GM21576 (cell line): ENCODE measurements at regions not wholly inside any gene's neighbourhood (a gene's known extent, or its start where the extent isn't known, plus 50 kb on each side); places are given as distances from the start of the nearest gene placed in this dataset.

Experiments
- ATAC-seq: cut with Tn5 transposase; IDR thresholded peaks from one replicate; pipeline ENCODE4 v1.9.1; 2021; ENCODE audit warnings: mild to moderate bottlenecking, moderate library complexity; ENCODE audit not compliant: unreplicated experiment

DNA sequence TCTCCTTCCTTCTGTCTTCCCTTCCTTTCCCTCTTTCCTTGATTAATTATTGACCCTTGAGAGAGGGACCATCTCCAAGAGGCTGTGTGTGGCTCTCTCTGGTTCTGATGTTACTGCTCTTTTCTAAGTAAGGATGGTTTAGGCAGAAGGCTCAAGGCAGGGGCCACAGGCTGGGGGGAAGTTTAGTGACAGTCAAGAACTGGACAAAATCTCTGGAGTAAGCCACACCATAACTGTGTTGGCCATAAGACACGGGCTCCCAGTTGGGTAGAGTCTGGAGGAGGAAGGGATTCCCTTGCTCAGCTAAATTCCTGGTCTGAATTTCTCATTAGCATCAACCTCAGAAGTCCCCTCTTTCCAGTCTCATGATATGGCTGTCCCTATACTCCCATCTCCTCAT is 74.7 kb downstream of the BUD13 start:
- no peak for ATAC-seq

GRCh38 chr11:116697639-116698038 is 75.1 kb downstream of the BUD13 start:
- no peak for ATAC-seq

GRCh38 chr11:116697011-116697410 is 75.8 kb downstream of the BUD13 start:
- ATAC-seq: no peak

DNA sequence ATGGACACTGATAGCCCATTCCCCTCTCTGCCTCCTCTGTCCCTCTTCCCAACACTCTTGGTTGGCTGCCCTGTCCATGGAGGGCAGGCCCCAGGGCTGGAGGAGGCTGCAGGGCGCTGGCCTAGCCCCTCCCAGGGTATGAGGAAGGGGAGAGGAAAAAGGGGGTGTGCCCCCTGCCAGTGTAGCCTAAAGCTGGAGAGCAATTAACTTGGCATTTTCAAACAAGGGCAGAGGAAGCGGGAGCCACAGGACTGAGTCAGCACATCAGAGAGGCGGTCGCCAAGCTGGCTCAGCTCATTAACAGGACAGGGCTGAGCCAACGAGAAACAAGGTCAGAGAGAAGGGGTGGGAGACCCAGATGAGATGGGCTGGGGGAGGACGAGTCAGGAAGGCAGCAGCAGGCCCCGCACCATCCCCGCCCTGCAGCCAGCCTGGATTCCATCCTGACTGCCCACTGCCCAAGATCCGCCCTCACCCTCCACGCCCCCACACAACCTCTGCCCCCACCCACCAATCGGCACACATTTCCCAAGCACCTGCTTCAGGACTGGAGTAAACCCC is 76.3 kb downstream of the BUD13 start:
- ATAC-seq: no peak

DNA sequence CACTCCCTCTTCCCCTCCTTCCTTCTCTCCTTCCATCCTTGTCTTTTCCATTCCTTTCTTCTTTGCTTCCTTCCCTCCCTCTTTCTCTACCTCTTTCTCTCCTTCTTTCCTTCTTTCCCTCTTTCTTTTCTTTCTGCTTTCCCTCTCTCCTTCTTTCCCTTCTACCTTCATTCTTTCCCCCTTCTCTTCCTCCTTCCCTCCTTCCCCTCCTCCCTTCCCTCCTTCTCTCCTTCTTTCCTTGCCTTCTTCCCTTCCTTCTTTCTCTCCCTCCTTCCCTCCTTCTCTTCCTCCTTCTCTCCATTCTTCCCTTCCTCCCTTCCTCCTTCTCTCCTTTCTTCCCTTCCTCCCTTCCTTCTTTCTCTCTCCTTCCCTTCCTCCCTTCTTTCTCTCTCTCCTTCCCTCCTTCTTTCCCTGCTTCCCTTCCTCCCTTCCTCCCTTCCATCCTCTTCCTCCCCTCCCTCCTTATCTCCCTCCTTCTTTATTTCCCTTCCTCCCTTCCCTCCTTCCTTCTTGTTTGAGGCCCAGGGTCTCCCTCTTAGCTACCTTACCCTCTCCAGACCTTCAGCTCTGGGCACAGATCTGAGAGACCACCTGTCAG is 77.0 kb downstream of the BUD13 start:
- no peak for ATAC-seq

- ATAC-seq: no peak
These were observed 77.8 kb downstream of the BUD13 start for GRCh38 chr11:116694815-116695590.

GRCh38 chr11:116694349-116694725 is 78.5 kb downstream of the BUD13 start:
- ATAC-seq: no peak

- no peak for ATAC-seq
These were observed 79.0 kb downstream of the BUD13 start for GRCh38 chr11:116693593-116694348.

- ATAC-seq: no peak
These were observed 79.7 kb downstream of the BUD13 start for GRCh38 chr11:116693102-116693570.

DNA sequence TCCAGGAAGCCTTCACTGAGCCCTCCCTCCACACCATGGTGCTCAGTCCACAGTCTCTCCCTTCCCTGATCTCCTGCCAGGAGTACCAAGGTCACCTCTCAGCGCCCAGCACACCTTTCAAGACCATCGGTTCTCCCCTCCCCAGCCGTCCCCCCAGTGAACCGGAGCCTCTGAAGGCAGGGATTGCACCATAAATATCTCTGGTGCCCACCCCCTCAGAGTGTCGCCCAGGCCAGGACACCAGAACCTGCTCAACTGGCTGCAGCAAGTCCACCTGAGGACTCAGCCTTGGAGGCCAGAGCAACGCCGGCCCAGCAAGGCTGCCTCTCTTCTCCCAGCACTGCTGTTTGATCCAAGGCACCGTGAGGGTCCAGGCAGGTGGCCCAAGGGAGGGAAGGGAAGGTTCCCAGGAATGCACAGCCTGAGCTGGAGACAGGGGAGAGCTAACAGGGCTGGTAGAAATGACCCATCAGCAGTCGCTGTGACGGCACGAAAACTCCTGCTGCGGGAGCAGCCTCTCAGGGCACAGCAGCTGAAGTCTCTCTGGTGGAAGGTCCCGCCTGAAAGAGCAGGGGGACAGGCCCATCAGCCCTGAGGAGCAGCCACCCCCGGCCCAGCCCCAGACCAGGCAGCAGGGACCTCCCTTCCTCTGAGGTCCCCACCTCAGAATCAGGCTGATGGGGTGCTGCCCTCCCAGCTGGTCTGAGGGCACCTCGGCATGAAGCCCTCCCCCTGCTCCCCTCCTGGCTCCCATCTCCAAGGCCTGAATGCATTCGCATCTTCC is 80.3 kb downstream of the BUD13 start:
- ATAC-seq: no peak

GRCh38 chr11:116691771-116692177 is 81.0 kb downstream of the BUD13 start:
- no peak for ATAC-seq

GRCh38 chr11:116690611-116691010 is 82.2 kb downstream of the BUD13 start:
- no peak for ATAC-seq

DNA sequence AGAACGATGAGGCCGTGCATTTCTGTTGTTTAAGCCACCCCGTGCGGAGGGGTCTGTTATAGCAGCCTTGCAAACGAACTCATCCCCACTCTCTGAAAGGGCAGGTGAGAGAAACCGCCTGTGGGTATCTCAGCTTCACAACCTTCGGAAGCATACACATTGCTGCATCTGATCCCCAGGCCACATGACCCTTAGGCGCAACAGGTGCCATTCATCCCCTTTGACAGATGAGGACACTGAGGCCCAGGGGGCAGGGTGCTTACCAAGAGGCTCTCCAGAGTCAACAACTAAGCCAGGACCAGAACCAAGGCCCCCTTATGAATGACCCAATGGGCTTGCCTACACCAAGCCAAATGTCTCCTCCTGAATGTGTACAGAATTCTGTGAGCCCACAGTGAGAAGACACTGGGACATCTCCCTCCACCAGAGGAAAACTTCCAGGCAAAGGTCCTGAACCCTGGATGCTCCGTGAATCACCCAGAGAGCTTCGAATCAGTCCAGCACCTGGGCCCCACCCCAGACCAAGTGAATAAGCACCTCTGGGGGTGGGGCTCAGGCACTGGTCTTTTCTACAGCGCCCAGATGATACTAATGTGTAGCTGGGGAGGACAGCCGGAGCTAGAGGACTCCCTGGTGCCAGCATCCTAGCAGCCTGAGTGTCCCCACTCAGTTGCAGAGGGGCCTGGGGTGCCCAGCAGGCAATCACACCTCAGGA is 83.2 kb downstream of the BUD13 start:
- no peak for ATAC-seq

- no peak for ATAC-seq
These were observed 84.6 kb downstream of the BUD13 start for GRCh38 chr11:116688202-116688540.

GRCh38 chr11:116687458-116688201 is 85.2 kb downstream of the BUD13 start:
- ATAC-seq: no peak

- ATAC-seq: no peak
These were observed 85.9 kb downstream of the BUD13 start for GRCh38 chr11:116686866-116687265.

DNA sequence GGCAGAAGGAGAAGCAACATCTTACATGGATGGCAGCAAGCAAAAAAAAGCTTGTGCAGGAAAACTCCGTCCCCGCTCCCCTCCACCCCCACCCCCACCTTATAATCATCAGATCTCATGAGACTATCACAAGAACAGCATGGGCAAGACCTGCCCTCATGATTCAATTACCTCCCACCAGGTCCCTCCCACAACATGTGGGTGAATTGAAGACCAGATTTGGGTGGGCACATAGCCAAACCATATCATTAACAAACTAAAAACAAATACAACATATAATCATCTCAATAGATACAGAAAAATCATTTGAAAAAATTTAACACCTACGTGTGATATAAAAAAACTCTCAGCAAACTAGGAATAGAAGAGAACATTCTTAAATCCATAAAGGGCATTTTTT is 88.8 kb downstream of the BUD13 start:
- ATAC-seq: no peak

GRCh38 chr11:116680349-116681125 is 92.2 kb downstream of the BUD13 start:
- no peak for ATAC-seq

GRCh38 chr11:116678887-116679286 is 93.9 kb downstream of the BUD13 start:
- no peak for ATAC-seq
